Right atrium auricular region (tissue), 2 donors: ENCODE measurements at regions not wholly inside any gene's neighbourhood (a gene's known extent, or its start where the extent isn't known, plus 50 kb on each side); places are given as distances from the start of the nearest gene placed in this dataset.
"Not testable (repeated sequence)": the region's sequence is repeated elsewhere in the genome, so short reads cannot be mapped to it uniquely, and the experiment has no call there.

Source experiments
- DNase-seq: peaks from one replicate; pipeline ENCODE4 v3.0.0-alpha.2; 2019; ENCODE audit warnings: low spot score
- H3K27ac ChIP-seq, 2 donors: fragments of 200-600 bp; sonication (generic); 1 replicate in 1 of 2; 2 replicates in 1 of 2; pipeline ENCODE4 v1.5.1; 2016 to 2019
- H3K27me3 ChIP-seq, 2 donors: fragments of 200-600 bp; sonication (generic); one replicate each; pipeline versions ENCODE4 v1.5.1 to v1.6.0; 2017 to 2019
- H3K36me3 ChIP-seq: fragments of 200-600 bp; sonication (generic); one replicate; pipeline ENCODE4 v1.5.1; 2016
- H3K4me1 ChIP-seq, 2 donors: fragments of 200-600 bp; sonication (generic); one replicate each; pipeline versions ENCODE4 v1.5.1 to v1.6.0; 2017 to 2019
- H3K4me3 ChIP-seq, 2 donors: fragments of 200-600 bp; sonication (generic); 1 replicate in 1 of 2; 2 replicates in 1 of 2; pipeline ENCODE4 v1.5.1; 2017 to 2019; ENCODE audit warnings: mild to moderate bottlenecking in 1 of 2, moderate library complexity in 1 of 2
- H3K9me3 ChIP-seq, 2 donors: fragments of 200-600 bp; sonication (generic); one replicate each; pipeline ENCODE4 v1.5.1; 2019
- TF ChIP-seq, protein P1 (sequence below), 2 donors: fragments of 200-600 bp; sonication (generic); IDR thresholded peaks; one replicate each; pipeline ENCODE4 v1.5.1; 2019; ENCODE audit warnings: antibody characterized with exemption in 2 of 2

DNA sequence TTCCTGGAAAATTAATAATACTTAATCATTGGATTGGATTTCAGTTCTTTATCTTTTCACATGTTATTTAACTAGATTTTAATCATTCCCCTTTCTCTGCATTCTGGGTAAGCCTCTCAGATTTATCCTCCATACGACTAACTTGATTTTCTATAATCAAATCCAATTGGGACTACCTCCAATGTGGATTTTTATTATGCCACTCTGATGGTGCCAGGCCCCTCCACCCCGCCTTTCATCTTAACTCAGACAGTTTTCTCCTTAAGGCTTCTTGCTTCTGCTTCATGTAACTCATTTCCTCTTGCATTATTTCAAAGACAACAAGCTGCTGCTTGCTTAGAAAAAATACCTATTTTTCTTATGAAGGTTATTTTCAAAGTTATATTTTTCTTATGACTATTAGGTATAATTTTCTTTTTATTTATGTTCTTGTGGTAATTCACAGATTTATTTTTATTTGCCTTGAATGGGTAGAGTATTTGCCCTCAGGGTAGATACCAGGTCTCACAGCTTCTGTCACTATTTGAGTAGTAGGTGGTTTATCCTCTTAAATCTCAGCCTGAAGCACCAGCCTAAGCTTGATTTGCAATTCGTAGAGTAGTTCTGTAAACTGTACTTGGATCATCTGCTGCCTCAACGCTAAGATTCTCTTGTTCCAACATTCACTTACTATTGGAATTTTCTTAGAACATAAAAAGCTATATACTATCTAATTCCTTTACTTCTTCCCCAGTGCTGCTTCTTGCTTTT is 659.0 kb upstream of the ARRDC3 start:
- no peak for DNase-seq
- TF ChIP-seq, protein P1, sequence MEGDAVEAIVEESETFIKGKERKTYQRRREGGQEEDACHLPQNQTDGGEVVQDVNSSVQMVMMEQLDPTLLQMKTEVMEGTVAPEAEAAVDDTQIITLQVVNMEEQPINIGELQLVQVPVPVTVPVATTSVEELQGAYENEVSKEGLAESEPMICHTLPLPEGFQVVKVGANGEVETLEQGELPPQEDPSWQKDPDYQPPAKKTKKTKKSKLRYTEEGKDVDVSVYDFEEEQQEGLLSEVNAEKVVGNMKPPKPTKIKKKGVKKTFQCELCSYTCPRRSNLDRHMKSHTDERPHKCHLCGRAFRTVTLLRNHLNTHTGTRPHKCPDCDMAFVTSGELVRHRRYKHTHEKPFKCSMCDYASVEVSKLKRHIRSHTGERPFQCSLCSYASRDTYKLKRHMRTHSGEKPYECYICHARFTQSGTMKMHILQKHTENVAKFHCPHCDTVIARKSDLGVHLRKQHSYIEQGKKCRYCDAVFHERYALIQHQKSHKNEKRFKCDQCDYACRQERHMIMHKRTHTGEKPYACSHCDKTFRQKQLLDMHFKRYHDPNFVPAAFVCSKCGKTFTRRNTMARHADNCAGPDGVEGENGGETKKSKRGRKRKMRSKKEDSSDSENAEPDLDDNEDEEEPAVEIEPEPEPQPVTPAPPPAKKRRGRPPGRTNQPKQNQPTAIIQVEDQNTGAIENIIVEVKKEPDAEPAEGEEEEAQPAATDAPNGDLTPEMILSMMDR (IDR thresholded peaks at IDR 0.05) = no peak
- Histone ChIP-seq H3K4me1 (no peaks in the 10 kb centered on the region), H3K27me3 (no peaks in the 10 kb centered on the region), H3K4me3 (no peak overlapping the region), H3K9me3 (no peaks in the 10 kb centered on the region), H3K36me3 (no peaks in the 10 kb centered on the region), H3K27ac (no peak overlapping the region)

DNA sequence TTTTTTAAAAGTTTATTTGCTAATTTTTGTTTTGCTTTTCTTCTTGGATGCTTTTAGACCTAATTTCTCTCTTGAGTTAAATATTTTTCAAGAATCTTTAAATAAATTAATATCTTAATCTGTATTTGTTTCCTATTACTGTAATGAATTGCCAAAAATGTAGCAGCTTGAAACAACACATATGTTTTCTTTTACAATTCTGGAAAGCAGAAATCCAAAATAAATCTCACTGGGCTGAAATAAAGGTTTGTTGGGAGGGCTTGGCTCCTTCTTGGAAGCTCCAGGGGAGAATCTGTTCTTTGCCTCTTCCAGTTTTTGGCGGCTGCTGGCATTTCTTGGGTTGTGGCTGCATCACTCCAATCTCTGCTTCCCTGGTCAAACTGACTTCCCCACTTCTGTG is 658.1 kb upstream of the ARRDC3 start:
- TF ChIP-seq, protein P1 (IDR thresholded peaks at IDR 0.05) = no peak
- H3K36me3 ChIP-seq = no peaks in the 10 kb centered on the region
- H3K27ac ChIP-seq = no peak overlapping the region
- no peaks in the 10 kb centered on the region for H3K4me1 ChIP-seq
- H3K27me3 ChIP-seq = no peaks in the 10 kb centered on the region
- H3K9me3 ChIP-seq = no peaks in the 10 kb centered on the region
- no peak overlapping the region for H3K4me3 ChIP-seq
- no peak for DNase-seq

DNA sequence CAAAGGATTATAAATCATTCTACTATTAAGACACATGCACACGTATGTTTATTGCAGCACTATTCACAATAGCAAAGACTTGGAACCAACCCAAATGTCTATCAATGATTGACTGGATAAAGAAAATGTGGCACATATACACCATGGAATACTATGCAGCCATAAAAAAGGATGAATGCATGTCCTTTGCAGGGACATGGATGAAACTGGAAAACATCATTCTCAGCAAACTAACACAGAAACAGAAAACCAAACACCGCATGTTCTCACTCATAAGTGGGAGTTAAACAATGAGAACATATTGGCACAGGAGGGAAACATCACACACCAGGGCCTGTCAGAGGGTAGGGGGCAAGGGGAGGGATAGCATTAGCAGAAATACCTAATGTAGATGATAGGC is 646.7 kb upstream of the ARRDC3 start:
- not testable (repeated sequence) for H3K4me1 ChIP-seq, H3K36me3 ChIP-seq, DNase-seq, H3K9me3 ChIP-seq, H3K27me3 ChIP-seq, H3K4me3 ChIP-seq, H3K27ac ChIP-seq

DNA sequence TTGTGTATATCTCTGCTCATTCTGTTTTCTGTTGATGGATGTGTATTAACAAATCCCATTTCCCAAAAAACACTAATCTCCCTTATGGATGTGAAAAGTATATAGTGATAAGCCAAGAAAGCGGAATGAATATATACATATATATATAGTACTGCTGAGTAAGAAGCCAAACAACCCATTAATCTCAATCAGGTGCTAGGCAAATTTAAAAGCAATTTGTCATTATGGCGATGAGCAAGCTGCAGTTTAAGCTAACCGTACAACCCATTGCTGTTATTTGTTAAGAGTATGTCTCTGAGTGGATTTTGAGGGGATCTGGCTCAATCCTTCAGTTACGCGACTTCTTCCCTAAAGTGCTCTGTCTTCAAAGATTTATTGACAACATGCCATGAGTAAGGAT is 640.4 kb upstream of the ARRDC3 start:
- Histone ChIP-seq H3K4me3 (no peak overlapping the region), H3K27me3 (no peaks in the 10 kb centered on the region), H3K36me3 (no peaks in the 10 kb centered on the region), H3K9me3 (no peaks in the 10 kb centered on the region), H3K27ac (no peak overlapping the region), H3K4me1 (no peaks in the 10 kb centered on the region)
- no peak for DNase-seq
- TF ChIP-seq, protein P1 (IDR thresholded peaks at IDR 0.05) = no peak

DNA sequence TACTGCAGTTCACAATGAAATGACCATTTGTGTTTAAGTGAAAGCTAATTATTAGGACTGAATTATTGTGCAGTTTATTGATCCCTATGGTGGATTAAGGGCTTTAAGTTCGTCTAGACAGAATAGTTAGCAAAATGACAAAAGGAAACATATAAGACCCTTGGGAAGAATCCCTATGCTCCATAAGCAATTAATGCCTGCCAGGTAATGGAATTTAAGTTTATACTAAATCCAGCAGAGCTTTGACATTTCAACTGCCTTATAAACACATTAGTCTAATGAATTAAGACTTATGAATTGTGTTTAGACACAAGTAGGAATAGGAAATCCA is 640.0 kb upstream of the ARRDC3 start:
- H3K4me3 ChIP-seq = no peak overlapping the region
- TF ChIP-seq, protein P1 (IDR thresholded peaks at IDR 0.05) = no peak
- no peaks in the 10 kb centered on the region for H3K36me3 ChIP-seq
- no peaks in the 10 kb centered on the region for H3K9me3 ChIP-seq
- no peak overlapping the region for H3K27ac ChIP-seq
- no peak for DNase-seq
- H3K27me3 ChIP-seq = no peaks in the 10 kb centered on the region
- no peaks in the 10 kb centered on the region for H3K4me1 ChIP-seq

DNA sequence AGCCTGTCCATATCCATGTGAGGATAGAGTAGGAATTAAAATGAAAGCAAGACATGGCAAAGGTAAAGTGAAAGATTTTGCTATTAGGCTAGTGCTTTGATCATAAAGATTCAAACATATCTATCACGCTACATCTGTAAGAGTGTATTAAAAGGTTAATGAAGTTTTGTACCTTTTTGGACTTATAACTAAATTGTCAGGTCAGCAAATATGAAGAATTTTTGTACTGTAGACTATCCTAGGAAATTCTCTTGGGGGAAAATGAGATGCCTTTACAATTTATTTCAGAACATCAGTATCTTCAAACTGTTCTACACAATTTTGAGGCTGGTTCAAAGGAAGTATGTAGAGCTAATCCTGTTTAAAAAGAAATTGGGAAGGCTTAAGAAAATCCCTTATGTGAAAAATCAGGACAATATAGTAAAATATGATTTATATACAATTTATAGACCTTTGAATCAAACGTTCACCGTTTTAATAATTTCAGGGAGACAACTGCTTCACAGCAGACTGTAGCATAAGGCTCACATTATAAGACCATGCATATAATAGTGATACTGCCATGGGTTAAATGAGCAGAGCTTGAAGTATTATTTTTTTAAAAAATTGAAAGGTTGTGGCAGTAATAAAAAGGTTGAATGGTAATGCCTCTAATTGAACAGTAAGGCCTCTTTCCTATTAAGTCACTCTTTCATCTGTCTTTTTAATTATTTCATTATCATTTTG is 639.5 kb upstream of the ARRDC3 start:
- TF ChIP-seq, protein P1 (IDR thresholded peaks at IDR 0.05) = no peak
- Histone ChIP-seq H3K4me3 (no peak overlapping the region), H3K4me1 (no peaks in the 10 kb centered on the region), H3K9me3 (no peaks in the 10 kb centered on the region), H3K36me3 (no peaks in the 10 kb centered on the region), H3K27ac (no peak overlapping the region), H3K27me3 (no peaks in the 10 kb centered on the region)
- DNase-seq = no peak
